Hematopoietic multipotent progenitor cell treated with erythropoietin and hydrocortisone succinate and interleukin-3 and kit ligand, for 8 days (in vitro differentiated cells): ENCODE measurements at regions not wholly inside any gene's neighbourhood (a gene's known extent, or its start where the extent isn't known, plus 50 kb on each side); places are given as distances from the start of the nearest gene placed in this dataset.
"Not testable (repeated sequence)": the region's sequence is repeated elsewhere in the genome, so short reads cannot be mapped to it uniquely, and the experiment has no call there.

ENCODE experiments used
- DNase-seq: peaks from one replicate; pipeline ENCODE4 v3.0.0-alpha.2; 2015

DNA sequence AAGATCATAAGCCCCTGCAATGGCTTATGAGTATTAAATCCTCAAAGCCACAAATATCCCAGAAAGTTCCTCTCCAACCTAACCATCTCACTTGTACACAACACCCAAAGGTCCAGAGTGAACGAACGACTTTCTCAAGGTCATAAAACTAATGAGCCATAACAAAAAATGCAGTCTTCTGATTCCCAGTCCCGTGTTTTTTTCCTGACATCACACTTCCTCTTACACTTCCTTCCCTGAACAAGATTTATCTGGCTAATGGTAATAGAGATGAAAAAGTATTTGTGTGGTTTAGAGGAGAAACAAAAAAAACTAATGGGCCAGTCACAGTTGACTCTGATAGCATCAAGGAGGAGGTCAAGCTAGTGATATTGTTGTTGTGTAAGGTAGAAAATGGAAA is 99.5 kb upstream of the KLHL13 start:
- no peak for DNase-seq

- DNase-seq: no peak
These were observed 99.9 kb upstream of the KLHL13 start for GRCh38 chrX:118216509-118216908.

GRCh38 chrX:118218079-118218478 is 101.5 kb upstream of the KLHL13 start:
- no peak for DNase-seq

GRCh38 chrX:118218940-118219339 is 102.3 kb upstream of the KLHL13 start:
- DNase-seq: no peak

- no peak for DNase-seq
These were observed 103.3 kb upstream of the KLHL13 start for GRCh38 chrX:118219866-118220265.

DNA sequence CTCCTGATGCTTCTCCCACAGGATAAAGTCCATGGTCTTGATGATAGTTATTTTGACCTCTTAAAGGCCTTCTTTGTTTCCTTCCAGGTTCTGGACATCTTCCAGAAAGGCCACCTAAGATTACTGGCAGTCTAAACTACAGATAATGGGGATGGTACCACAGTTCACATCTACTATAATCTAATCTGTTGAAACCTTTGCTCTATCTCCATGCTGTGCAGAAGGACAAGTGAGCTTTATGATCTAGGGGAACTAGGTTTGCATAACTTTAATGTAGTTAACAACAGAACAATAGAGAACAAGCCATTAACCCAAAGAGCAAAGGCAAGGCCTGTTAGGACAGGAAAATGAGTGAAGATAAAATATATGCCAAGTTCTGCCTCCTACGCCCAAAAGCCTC is 103.9 kb upstream of the KLHL13 start:
- DNase-seq: no peak

DNA sequence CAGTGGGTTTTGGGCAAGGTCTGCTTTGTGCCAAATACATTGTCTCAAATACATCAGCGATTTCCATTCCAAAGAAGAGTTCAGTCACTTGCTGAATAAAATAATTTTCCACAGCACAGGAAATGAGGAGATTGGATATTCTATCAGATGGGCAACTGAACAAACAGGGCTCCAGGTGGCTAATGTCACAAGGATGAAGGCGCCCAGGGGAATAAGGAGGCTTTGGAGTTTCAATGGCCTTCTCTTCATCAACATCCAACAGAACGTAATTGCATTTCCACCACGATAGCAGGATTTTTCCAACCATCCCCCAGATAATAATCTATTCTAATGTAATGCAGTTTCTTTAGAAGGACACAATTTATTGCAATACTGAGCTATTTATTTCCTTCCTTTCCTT is 104.7 kb upstream of the KLHL13 start:
- no peak for DNase-seq

GRCh38 chrX:118221733-118222132 is 105.1 kb upstream of the KLHL13 start:
- DNase-seq: no peak

GRCh38 chrX:118222421-118222820 is 105.8 kb upstream of the KLHL13 start:
- DNase-seq: no peak

DNA sequence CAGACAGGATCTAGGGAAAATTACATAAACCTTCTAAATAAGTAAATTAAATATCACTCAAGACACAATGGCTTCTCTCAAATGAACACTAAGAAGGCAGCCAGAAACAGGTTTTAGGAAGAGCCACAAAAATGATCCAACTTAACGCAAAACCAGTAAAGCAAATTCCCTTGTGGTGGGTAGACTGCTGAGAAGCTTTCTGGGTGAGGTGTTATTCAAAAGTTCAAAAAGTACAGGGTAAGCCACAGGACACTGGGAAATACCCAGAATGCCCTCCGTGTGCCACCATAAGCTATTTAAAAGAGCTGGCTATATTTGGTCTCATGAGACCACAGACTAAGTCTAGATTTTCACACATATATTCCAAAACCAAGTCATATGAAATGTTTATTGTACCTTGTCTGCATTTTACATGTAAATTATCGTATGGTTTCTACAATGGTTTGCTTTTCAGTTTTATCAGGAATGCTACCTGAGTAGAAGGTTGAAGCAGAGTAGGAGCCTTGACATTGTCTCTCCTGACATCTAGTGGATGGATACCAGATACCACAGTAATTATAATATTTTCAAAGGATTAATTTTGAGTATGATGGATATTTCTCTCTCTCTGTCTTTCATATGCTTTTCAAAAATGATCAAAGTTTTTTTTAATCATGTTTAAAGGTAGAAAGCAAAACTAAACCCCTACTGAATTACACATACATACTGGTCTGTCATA is 109.3 kb upstream of the KLHL13 start:
- peak; percentile 8 for DNase-seq

DNA sequence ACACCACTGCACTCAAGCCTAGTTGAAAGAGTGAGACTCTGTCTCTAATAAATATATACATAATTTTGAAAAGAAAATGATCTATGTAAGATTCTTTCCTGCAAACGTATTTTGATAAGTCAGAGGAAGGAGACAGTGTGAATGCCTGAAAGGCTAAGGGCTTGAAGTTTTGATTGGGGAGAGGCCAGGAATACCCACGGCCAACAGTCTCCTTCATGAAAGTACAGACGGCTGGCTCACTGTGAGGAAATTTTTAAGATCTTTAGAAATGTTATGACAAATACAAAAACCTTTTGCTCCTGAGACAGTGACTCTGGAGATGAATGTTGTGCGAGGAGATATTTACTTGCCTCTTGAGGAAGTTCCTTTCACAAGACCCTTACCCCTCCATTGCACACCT is 111.4 kb upstream of the KLHL13 start:
- DNase-seq: no peak

- DNase-seq: no peak
These were observed 111.8 kb upstream of the KLHL13 start for GRCh38 chrX:118228456-118228855.

DNA sequence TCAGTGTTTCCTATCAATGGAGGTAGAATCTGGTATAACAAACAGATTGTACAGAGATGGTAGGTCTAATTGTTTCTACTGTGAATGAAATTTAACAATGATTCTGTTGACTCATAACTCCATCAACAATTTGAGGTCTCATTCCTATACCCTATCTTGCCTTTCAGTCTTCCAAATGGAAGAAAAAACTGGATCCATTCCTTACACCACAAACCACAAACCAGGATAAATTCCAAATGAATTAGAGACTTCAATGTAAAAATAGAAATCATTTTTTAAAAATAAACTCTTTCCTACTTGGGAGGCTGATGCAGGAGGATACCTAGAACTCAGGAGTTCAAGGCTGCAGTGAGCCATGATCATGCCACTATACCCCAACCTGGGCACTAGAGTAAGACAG is 114.4 kb upstream of the WDR44 start:
- no peak for DNase-seq

GRCh38 chrX:118239178-118239870 is 106.6 kb upstream of the WDR44 start:
- DNase-seq: no peak

GRCh38 chrX:118239913-118240698 is 105.8 kb upstream of the WDR44 start:
- DNase-seq: no peak

DNA sequence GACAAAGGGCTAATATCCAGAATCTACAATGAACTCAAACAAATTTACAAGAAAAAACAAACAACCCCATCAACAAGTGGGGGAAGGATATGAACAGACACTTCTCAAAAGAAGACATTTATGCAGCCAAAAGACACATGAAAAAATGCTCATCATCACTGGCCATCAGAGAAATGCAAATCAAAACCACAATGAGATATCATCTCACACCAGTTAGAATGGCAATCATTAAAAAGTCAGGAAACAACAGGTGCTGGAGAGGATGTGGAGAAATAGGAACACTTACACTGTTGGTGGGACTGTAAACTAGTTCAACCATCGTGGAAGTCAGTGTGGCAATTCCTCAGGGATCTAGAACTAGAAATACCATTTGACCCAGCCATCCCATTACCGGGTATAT is 98.9 kb upstream of the WDR44 start:
- not testable (repeated sequence) for DNase-seq

- DNase-seq: no peak
These were observed 96.8 kb upstream of the WDR44 start for GRCh38 chrX:118249146-118249545.

GRCh38 chrX:118250445-118250844 is 95.5 kb upstream of the WDR44 start:
- no peak for DNase-seq

DNA sequence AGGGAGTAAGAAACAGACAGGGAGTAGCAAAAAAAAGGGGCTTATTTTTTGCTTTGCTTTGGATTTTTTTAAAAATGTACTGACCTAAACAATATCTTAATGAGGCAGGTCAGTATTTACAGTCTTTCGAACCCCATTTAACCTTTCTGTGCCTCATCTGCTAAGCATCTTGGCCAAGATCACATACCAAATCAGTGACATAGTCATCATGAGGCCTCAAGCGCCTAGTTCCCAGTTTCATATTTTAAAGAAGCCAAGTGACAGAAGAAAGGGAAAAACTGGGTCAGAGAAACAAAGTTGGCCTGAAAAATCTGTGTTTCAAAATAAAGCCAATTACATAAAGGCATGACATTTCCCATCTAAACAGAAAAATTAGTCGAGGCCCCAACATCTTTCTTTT is 94.6 kb upstream of the WDR44 start:
- no peak for DNase-seq

DNA sequence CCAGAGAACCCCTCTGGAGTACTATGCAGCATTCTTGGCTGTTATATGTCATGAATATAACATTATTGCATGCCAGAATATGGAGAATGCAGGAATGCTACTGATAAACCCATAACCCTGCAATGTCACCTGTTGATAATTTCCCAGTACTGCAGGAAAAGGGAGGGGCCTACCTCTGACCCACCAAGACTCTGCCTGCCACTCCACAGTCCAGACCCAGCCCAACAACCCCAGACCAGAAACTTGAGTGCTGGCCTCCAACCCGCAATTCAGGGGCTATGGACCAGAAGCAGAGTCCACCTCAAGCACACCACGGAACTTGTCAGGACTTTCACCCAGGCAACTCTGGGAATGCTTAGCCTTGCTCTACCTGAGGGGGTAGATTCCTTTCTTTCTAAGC is 92.9 kb upstream of the WDR44 start:
- no peak for DNase-seq

DNA sequence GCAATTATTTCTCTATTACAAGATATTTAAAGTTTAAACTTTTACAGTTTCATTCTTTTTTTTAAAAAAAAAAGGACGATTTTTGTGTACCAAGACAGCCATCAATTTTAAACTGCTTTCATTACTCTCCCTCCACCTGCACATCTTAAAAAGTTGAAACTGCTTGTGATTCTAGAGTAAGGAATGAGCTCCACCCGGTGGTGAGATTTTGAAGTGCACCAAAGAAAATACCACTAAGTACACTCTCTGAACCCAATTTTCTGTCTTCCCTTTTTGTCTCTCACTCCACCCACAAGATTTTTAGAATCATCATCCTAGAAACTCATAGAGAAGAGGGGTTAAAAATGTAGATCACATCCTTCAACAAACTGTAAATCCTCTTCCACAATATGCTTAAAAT is 91.3 kb upstream of the WDR44 start:
- peak; percentile 52 for DNase-seq

DNA sequence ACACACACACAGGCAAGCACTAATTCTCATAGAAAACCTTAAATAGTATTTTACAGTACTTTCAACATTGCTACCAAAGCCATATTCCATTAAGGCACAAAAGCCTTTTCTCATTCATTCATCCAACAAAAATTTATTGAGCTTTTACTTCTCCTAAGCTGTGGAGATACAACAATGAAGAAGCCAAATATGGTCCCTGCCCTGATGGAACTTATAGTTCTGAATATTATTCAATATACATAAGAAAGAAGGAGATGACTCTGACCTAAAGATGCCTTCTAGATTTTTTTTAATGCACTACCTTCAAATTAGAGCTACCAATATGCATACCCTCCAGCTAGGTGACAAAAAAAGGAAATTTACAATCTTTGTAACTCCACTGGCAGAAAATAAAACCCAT is 90.0 kb upstream of the WDR44 start:
- no peak for DNase-seq

- no peak for DNase-seq
These were observed 88.1 kb upstream of the WDR44 start for GRCh38 chrX:118257781-118258180.

- no peak for DNase-seq
These were observed 86.7 kb upstream of the WDR44 start for GRCh38 chrX:118259213-118259612.
